Aorta (tissue), 5 donors: ENCODE measurements at regions not wholly inside any gene's neighbourhood (a gene's known extent, or its start where the extent isn't known, plus 50 kb on each side); places are given as distances from the start of the nearest gene placed in this dataset.

Source experiments
- ATAC-seq: fragments of 200-7000 bp; cut with Tn5 transposase; one replicate; pipeline ENCODE4 v1.9.1; 2022; ENCODE audit warnings: moderate library complexity; ENCODE audit not compliant: low FRiP score
- DNase-seq, 2 donors: peaks; one replicate each; pipeline ENCODE4 v3.0.0-alpha.2; 2020
- H3K27ac ChIP-seq, 2 donors: one replicate each; pipeline ENCODE4 v1.5.1; 2013; ENCODE audit warnings: low read length in 2 of 2, mild to moderate bottlenecking in 2 of 2, moderate library complexity in 2 of 2, control low read depth in 1 of 2, inconsistent platforms in 1 of 2, low read depth in 1 of 2
- H3K27me3 ChIP-seq, 2 donors: one replicate each; pipeline ENCODE4 v1.6.1; 2013; ENCODE audit warnings: control low read depth in 1 of 2, low read length in 1 of 2, mild to moderate bottlenecking in 1 of 2, moderate library complexity in 1 of 2; ENCODE audit not compliant: insufficient read depth in 2 of 2, control insufficient read depth in 1 of 2
- H3K36me3 ChIP-seq, 2 donors: one replicate each; pipeline ENCODE4 v1.6.1; 2013; ENCODE audit warnings: control low read depth in 1 of 2, low read length in 1 of 2, mild to moderate bottlenecking in 1 of 2; ENCODE audit not compliant: insufficient read depth in 2 of 2, control insufficient read depth in 1 of 2
- H3K4me1 ChIP-seq, 2 donors: one replicate each; pipeline ENCODE4 v1.6.1; 2013; ENCODE audit warnings: low read length in 2 of 2, control low read depth in 1 of 2, mild to moderate bottlenecking in 1 of 2, moderate library complexity in 1 of 2; ENCODE audit not compliant: insufficient read depth in 2 of 2, control insufficient read depth in 1 of 2
- H3K4me3 ChIP-seq, 2 donors: one replicate each; pipeline ENCODE4 v1.5.1; 2013; ENCODE audit warnings: low read length in 2 of 2, control low read depth in 1 of 2, mild to moderate bottlenecking in 1 of 2
- H3K9me3 ChIP-seq: one replicate; pipeline ENCODE4 v1.6.1; 2013; ENCODE audit warnings: mild to moderate bottlenecking, low read length; ENCODE audit not compliant: control insufficient read depth
- WGBS, 2 donors: extraction: QIAGEN DNeasy Blood & Tissue Kit; methylation state at CpG; one replicate each; pipeline ENCODE4 v1.1.7; 2013; 5-methylcytosine and 5-hydroxymethylcytosine counted together
- intact Hi-C, 2 donors: fragments of 100-400 bp; cut with DNase I; formaldehyde crosslinking; loops; one replicate each; pipeline versions ENCODE4 v1.14.2 to v1.15.0; 2022
- donor health status: healthy with polysubstance abuse.
- donor health status: Bipolar disorder and iron deficiency.
- donor health status: DM: no; HTN: no; CAD: no.
- donor health status: DM: no; HTN: no; CAD: no.
- donor health status: DM: yes; HTN: yes; CAD: no.

GRCh38 chr12:75960086-75960910 is 71.3 kb downstream of the PHLDA1 start:
- Histone ChIP-seq H3K9me3 (no peaks in the 10 kb centered on the region), H3K27me3 (no peaks in the 10 kb centered on the region), H3K4me3 (no peak overlapping the region), H3K4me1 (peaks cover 0 to 4% of the 10 kb centered on the region in 2 donors), H3K36me3 (no peaks in the 10 kb centered on the region), H3K27ac (no peak overlapping the region)
- no peak for ATAC-seq
- no peak for DNase-seq
- 46 to 51% methylated on average over 6 of the region's 6 CpGs for WGBS, 2 donors
- intact Hi-C loops = no loop called here

DNA sequence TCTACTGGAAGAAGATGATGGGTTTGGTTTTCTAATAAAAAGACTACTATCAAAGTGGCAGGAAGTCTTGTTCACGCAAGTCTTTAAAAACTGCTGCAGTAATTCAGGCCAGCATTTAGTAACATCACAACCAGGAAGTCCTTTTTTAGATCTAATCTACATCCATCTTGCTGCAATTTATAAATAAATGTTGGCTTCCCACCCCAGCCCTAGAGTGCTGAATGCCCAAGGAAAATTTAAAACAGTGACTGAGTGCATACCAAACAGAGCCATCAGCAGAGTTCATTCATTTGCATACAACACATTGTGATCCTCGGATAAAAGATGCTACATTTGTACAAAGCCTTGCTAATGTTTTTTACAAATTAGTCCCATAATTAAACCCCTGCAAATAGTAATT is 72.1 kb downstream of the PHLDA1 start:
- H3K4me3 ChIP-seq = no peak overlapping the region
- DNase-seq (no peak), ATAC-seq (no peak)
- H3K36me3 ChIP-seq = no peaks in the 10 kb centered on the region
- H3K4me1 ChIP-seq = peaks cover 0 to 4% of the 10 kb centered on the region in 2 donors
- 9 to 16% methylated on average over 2 of the region's 2 CpGs for WGBS, 2 donors
- H3K27me3 ChIP-seq = no peaks in the 10 kb centered on the region
- no peak overlapping the region for H3K27ac ChIP-seq
- intact Hi-C loops = no loop called here
- H3K9me3 ChIP-seq = no peaks in the 10 kb centered on the region

- peaks cover 0 to 4% of the 10 kb centered on the region in 2 donors for H3K4me1 ChIP-seq
- DNase-seq (no peak), ATAC-seq (no peak)
- H3K27ac ChIP-seq = no peak overlapping the region
- H3K36me3 ChIP-seq = no peaks in the 10 kb centered on the region
- no peak overlapping the region for H3K4me3 ChIP-seq
- WGBS, 2 donors = 48 to 49% methylated on average over 2 of the region's 2 CpGs
- no peaks in the 10 kb centered on the region for H3K9me3 ChIP-seq
- H3K27me3 ChIP-seq = no peaks in the 10 kb centered on the region
- intact Hi-C loops = no loop called here
Measured at GRCh38 chr12:75959060-75959459, 72.5 kb downstream of the PHLDA1 start.

DNA sequence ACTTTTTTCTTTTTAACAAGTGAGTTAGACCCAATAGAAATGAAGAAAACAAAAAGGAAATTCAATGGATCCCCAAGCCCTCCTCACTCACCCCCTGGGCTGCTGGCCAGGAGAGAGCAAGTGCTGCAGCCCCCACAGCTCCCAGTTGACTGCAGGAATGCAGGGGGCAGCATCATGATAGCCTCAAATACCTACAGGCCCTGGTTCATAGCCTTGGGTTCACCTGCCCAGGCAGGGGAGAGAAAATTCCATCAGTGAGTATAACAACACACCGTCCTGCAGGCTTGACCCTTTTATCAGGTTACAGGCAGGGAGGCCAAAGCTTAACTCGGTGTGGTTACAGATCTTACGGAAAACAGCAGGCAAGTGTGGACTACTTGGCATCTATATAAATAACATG is 76.3 kb downstream of the PHLDA1 start:
- 95% methylated on average over 3 of the region's 3 CpGs for WGBS, 2 donors
- H3K9me3 ChIP-seq = no peaks in the 10 kb centered on the region
- DNase-seq (no peak), ATAC-seq (no peak)
- no peaks in the 10 kb centered on the region for H3K27me3 ChIP-seq
- H3K27ac ChIP-seq = no peak overlapping the region
- peaks cover 2% of the 10 kb centered on the region in 2 donors for H3K4me1 ChIP-seq
- no peak overlapping the region for H3K4me3 ChIP-seq
- H3K36me3 ChIP-seq = no peaks in the 10 kb centered on the region
- intact Hi-C loops = no loop called here

DNA sequence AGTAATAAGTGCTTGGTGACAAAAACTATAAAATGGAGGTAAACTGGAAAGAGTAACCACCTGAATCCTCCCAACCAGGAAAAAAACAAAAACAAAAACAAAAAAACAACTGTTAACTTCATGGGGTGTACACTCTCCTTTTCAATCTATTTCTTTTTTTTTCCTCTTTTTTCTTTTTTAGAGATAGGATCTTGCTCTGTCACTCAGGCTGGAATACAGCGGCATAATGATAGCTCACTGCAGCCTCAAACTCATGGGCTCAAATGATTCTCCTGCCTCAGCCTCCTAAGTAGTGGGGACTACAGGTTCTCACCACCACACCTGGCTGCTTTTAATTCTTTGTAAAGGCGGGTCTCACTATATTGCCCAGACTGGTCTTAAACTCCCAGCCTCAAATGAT is 76.8 kb downstream of the PHLDA1 start:
- H3K9me3 ChIP-seq = no peaks in the 10 kb centered on the region
- H3K4me1 ChIP-seq = peaks cover 0 to 2% of the 10 kb centered on the region in 2 donors
- H3K27ac ChIP-seq = no peak overlapping the region
- no peak overlapping the region for H3K4me3 ChIP-seq
- no peaks in the 10 kb centered on the region for H3K36me3 ChIP-seq
- H3K27me3 ChIP-seq = no peaks in the 10 kb centered on the region
- WGBS, 2 donors = 97 to 98% methylated on average over 2 of the region's 2 CpGs
- intact Hi-C loops = no loop called here
- DNase-seq = no peak
- no peak for ATAC-seq

- intact Hi-C loops = no loop called here
- H3K27me3 ChIP-seq = no peaks in the 10 kb centered on the region
- DNase-seq (no peak), ATAC-seq (no peak)
- H3K9me3 ChIP-seq = no peaks in the 10 kb centered on the region
- no peak overlapping the region for H3K4me3 ChIP-seq
- H3K27ac ChIP-seq = no peak overlapping the region
- peaks cover 0 to 2% of the 10 kb centered on the region in 2 donors for H3K4me1 ChIP-seq
- 58% methylated on average over 3 of the region's 3 CpGs for WGBS, 2 donors
- H3K36me3 ChIP-seq = no peaks in the 10 kb centered on the region
Measured at GRCh38 chr12:75954041-75954440, 77.5 kb downstream of the PHLDA1 start.

DNA sequence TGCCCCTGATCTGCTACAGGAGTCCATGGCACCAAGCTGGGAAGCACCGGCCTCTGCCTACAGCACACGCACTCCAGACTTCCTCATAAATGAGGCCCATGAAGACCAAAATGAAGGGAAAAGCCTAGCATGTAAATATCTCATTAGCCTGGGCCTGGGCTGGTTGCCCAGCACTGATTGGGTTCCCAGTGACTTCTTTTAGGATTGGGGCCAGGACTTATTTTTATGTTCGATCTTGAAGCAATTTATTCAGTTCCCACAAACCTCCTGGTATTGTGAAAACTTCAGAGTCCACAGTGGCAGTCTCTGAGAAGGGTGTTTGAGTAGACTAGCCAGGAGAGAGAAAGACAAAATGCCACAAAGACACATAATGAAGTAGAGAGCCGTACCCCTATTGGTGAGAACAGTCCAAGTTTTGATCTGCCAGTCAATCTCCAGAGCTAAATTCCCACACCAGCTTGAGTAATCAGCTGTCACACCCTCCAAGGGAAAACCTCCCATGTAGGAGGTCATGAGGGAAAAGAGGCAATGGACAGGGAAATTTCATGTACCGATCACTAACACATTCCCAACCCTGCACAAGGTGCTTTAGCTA is 78.2 kb downstream of the PHLDA1 start:
- H3K9me3 ChIP-seq = no peaks in the 10 kb centered on the region
- DNase-seq (no peak), ATAC-seq (no peak)
- no peaks in the 10 kb centered on the region for H3K27me3 ChIP-seq
- 71 to 74% methylated on average over 5 of the region's 5 CpGs for WGBS, 2 donors
- intact Hi-C loops = no loop called here
- H3K27ac ChIP-seq = no peak overlapping the region
- no peak overlapping the region for H3K4me3 ChIP-seq
- no peaks in the 10 kb centered on the region for H3K36me3 ChIP-seq
- H3K4me1 ChIP-seq = peaks cover 0 to 2% of the 10 kb centered on the region in 2 donors

GRCh38 chr12:75951399-75952278 is 79.9 kb downstream of the PHLDA1 start:
- 67 to 70% methylated on average over 4 of the region's 4 CpGs for WGBS, 2 donors
- no peak for ATAC-seq

More at GRCh38 chr12:75951399-75952278, 79.9 kb downstream of the PHLDA1 start:
- no peak for DNase-seq
- Histone ChIP-seq H3K9me3 (no peaks in the 10 kb centered on the region), H3K4me3 (no peak overlapping the region), H3K27me3 (no peaks in the 10 kb centered on the region), H3K36me3 (no peaks in the 10 kb centered on the region), H3K27ac (no peak overlapping the region), H3K4me1 (peaks cover 0 to 2% of the 10 kb centered on the region in 2 donors)
- intact Hi-C loops = no loop called here
